ENCODE measurements at regions not wholly inside any gene's neighbourhood (a gene's known extent, or its start where the extent isn't known, plus 50 kb on each side); places are given as distances from the start of the nearest gene placed in this dataset.
"Not testable (repeated sequence)": the region's sequence is repeated elsewhere in the genome, so short reads cannot be mapped to it uniquely, and the experiment has no call there.

DNA sequence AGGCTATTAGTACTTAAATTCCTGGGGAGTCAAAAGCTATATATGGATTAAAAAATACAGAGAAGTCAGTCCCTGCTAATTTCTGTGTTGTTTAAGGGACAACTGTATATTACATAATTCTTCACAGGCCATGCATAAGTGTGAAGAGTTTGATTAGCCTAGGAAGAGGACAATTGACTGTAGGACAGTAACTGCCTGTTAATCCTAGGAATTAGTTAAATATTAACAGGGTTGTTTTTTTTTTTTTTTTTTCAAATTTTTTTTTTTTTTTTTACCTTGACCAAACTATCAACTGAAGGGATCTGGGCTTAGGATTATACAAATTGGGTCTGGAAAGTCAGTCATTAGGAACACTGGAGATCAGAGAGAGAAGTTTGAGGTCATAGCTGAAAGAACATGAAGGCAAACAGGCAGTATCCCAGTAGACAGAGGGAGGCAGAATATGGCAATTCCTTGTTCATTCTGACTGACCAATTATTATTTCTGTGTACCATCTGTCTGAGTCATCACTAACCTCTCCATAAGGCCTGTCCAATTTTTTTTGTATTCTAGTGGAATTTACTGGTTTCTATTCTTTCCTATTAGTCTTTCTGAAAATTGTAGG lies 1139.2 kb downstream of the SORCS1 start:
- no peak overlapping the region for H3K4me3 ChIP-seq (ENCODE audit: low read length)
- no peak overlapping the region for H3K27ac ChIP-seq (ENCODE audit: low read depth in 1 of 2, low read length in 2 of 2)
- H3K36me3 ChIP-seq (ENCODE audit: insufficient read depth, low read length): no peaks in the 10 kb centered on the region
- TF ChIP-seq, protein P1, sequence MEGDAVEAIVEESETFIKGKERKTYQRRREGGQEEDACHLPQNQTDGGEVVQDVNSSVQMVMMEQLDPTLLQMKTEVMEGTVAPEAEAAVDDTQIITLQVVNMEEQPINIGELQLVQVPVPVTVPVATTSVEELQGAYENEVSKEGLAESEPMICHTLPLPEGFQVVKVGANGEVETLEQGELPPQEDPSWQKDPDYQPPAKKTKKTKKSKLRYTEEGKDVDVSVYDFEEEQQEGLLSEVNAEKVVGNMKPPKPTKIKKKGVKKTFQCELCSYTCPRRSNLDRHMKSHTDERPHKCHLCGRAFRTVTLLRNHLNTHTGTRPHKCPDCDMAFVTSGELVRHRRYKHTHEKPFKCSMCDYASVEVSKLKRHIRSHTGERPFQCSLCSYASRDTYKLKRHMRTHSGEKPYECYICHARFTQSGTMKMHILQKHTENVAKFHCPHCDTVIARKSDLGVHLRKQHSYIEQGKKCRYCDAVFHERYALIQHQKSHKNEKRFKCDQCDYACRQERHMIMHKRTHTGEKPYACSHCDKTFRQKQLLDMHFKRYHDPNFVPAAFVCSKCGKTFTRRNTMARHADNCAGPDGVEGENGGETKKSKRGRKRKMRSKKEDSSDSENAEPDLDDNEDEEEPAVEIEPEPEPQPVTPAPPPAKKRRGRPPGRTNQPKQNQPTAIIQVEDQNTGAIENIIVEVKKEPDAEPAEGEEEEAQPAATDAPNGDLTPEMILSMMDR (IDR thresholded peaks at IDR 0.05): no peak
- Mint-ChIP-seq H3K4me3 (no peak overlapping the region), H3K36me3 (ENCODE audit: low read depth) (no peaks in the 10 kb centered on the region), H3K9me3 (no peaks in the 10 kb centered on the region), H3K27ac (no peak overlapping the region), H3K4me1 (ENCODE audit: low read depth) (no peaks in the 10 kb centered on the region), H3K27me3 (no peaks in the 10 kb centered on the region)
- H3K9me3 ChIP-seq (ENCODE audit: control insufficient read depth in 1 of 2, insufficient read depth in 1 of 2, low read length in 2 of 2): peaks cover 0 to 5% of the 10 kb centered on the region in 2 experiments
- H3K4me1 ChIP-seq (ENCODE audit: insufficient read depth, low read length): no peaks in the 10 kb centered on the region
- DNase-seq (no peak), ATAC-seq (ENCODE audit: poor library complexity) (no peak)
- H3K27me3 ChIP-seq (ENCODE audit: control insufficient read depth in 1 of 2, insufficient read depth in 2 of 2, low read length in 2 of 2): no peaks in the 10 kb centered on the region
- intact Hi-C loops (cut with DNase I, micrococcal nuclease): no loop called here
- CTCF ChIA-PET: interaction anchor here (1.1 kb wide), 1 partner anchor 16 kb away, joined by 3 read pairs; no protein-coding TSS in a partner anchor
- POLR2A ChIA-PET: no interaction called here

DNA sequence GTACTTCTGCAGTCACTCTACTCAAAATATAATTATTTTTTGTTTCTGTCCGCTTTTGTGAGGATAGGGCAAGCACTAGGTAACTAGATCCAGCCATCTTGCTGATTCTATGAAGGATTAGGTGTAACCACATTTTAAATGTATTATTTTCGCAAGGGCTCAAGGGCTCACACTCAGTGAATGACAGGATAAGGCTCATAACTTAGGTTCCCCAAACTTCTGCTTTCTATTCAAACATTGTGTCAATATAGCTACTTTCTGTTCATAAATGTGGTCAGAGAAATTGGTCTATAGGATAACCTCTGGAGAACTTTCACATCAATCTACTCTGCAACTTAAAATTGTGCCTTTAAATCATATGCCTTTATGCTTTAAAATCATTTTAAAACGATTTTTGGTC lies 1141.2 kb downstream of the SORCS1 start:
- H3K27me3 Mint-ChIP-seq: no peaks in the 10 kb centered on the region
- Histone ChIP-seq H3K4me3 (ENCODE audit: low read length) (no peak overlapping the region), H3K27me3 (ENCODE audit: control insufficient read depth in 1 of 2, insufficient read depth in 2 of 2, low read length in 2 of 2) (no peaks in the 10 kb centered on the region), H3K4me1 (ENCODE audit: insufficient read depth, low read length) (no peaks in the 10 kb centered on the region), H3K27ac (ENCODE audit: low read depth in 1 of 2, low read length in 2 of 2) (no peak overlapping the region), H3K36me3 (ENCODE audit: insufficient read depth, low read length) (no peaks in the 10 kb centered on the region), H3K9me3 (ENCODE audit: control insufficient read depth in 1 of 2, insufficient read depth in 1 of 2, low read length in 2 of 2) (peaks cover 0 to 5% of the 10 kb centered on the region in 2 experiments)
- TF ChIP-seq, protein P1 (IDR thresholded peaks at IDR 0.05): no peak
- ChIA-PET POLR2A (no interaction called here), CTCF (no interaction called here)
- H3K4me3 Mint-ChIP-seq: no peak overlapping the region
- H3K4me1 Mint-ChIP-seq (ENCODE audit: low read depth): no peaks in the 10 kb centered on the region
- ATAC-seq (ENCODE audit: poor library complexity) (no peak), DNase-seq (no peak)
- no peaks in the 10 kb centered on the region for H3K36me3 Mint-ChIP-seq (ENCODE audit: low read depth)
- intact Hi-C loops (cut with DNase I, micrococcal nuclease): no loop called here
- no peak overlapping the region for H3K27ac Mint-ChIP-seq
- H3K9me3 Mint-ChIP-seq: no peaks in the 10 kb centered on the region

DNA sequence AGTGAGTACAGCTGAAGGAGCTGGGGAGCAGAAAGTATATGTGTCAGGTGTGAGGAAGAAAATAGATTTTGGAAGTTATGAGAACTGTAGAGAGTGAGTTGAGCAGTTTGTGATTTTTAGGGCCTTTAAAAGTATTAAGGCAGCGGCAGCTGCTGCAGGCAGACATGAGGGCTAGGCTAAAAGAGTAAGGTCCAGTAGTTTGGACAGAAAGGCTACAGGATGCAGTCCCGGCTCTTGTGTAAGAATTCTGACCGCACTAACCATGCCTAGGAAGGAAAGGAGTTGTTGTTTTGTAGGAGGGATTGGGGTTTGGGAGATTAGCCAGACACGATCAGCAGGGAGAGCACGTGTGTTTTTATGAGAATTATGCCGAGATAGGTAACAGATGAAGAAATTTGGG lies 1144.9 kb downstream of the SORCS1 start:
- H3K4me3 Mint-ChIP-seq; CTCF ChIA-PET; H3K9me3 ChIP-seq (ENCODE audit: control insufficient read depth in 1 of 2, insufficient read depth in 1 of 2, low read length in 2 of 2); H3K27me3 Mint-ChIP-seq; H3K27ac ChIP-seq (ENCODE audit: low read depth in 1 of 2, low read length in 2 of 2); H3K27ac Mint-ChIP-seq; ATAC-seq (ENCODE audit: poor library complexity); H3K4me3 ChIP-seq (ENCODE audit: low read length); H3K4me1 ChIP-seq (ENCODE audit: insufficient read depth, low read length); POLR2A ChIA-PET; H3K27me3 ChIP-seq (ENCODE audit: control insufficient read depth in 1 of 2, insufficient read depth in 2 of 2, low read length in 2 of 2); DNase-seq; H3K36me3 ChIP-seq (ENCODE audit: insufficient read depth, low read length); H3K9me3 Mint-ChIP-seq; H3K36me3 Mint-ChIP-seq (ENCODE audit: low read depth); intact Hi-C loops (cut with DNase I, micrococcal nuclease); H3K4me1 Mint-ChIP-seq (ENCODE audit: low read depth): not testable (repeated sequence)

DNA sequence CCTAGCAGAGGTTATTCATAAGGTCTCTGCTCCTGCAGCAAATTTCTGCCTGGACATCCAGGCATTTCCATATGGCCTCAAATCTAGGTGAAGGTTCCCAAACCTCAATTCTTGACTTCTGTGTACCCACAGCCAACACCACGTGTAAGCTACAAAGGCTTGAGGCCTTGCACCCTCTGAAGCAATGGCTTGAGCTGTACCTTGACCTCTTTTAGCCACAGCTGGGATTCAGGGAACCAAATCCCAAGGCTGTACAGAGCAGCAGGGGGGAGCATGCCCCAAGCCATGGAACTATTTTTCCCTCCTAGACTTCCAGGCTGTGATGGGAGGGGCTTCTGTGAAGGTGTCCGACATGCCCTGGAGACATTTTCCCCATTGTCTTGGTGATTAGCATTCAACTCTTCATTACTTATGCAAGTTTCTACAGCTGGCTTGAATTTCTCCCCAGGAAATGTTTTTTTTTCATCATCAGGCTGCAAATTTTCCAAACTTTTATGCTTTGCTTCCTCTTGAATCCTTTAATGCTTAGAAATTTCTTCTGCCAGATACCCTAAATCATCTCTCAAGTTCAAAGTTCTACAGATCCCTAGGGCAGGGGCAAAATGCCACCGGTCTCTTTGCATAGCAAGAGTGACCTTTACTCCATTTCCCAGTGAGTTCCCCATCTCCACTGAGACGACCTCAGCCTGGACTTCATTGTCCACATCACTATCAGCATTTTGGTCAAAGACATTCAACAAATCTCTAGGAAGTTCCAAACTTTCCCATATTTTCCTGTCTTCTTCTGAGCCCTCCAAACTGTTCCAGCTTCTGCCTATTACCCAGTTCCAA lies 1148.9 kb downstream of the SORCS1 start:
- DNase-seq; H3K4me3 ChIP-seq (ENCODE audit: low read length); H3K27me3 Mint-ChIP-seq; H3K27ac ChIP-seq (ENCODE audit: low read depth in 1 of 2, low read length in 2 of 2); intact Hi-C loops (cut with DNase I, micrococcal nuclease); H3K36me3 Mint-ChIP-seq (ENCODE audit: low read depth); H3K9me3 Mint-ChIP-seq; CTCF ChIA-PET; H3K4me3 Mint-ChIP-seq; ATAC-seq (ENCODE audit: poor library complexity); H3K4me1 ChIP-seq (ENCODE audit: insufficient read depth, low read length); H3K27ac Mint-ChIP-seq; H3K9me3 ChIP-seq (ENCODE audit: control insufficient read depth in 1 of 2, insufficient read depth in 1 of 2, low read length in 2 of 2); H3K36me3 ChIP-seq (ENCODE audit: insufficient read depth, low read length); H3K4me1 Mint-ChIP-seq (ENCODE audit: low read depth); POLR2A ChIA-PET; H3K27me3 ChIP-seq (ENCODE audit: control insufficient read depth in 1 of 2, insufficient read depth in 2 of 2, low read length in 2 of 2): not testable (repeated sequence)
